Activated CD4-positive, CD25-positive, alpha-beta regulatory T cell treated with anti-CD3 and anti-CD28 coated beads, Interleukin-2, amount 50 U/mL, for 72 hours (primary cell): ENCODE measurements at regions not wholly inside any gene's neighbourhood (a gene's known extent, or its start where the extent isn't known, plus 50 kb on each side); places are given as distances from the start of the nearest gene placed in this dataset.

Source experiments
- DNase-seq: peaks from one replicate; pipeline ENCODE4 v3.0.0; 2021

- DNase-seq = no peak
These were observed 412.2 kb downstream of the MATN1 start for GRCh38 chr1:30310966-30311742.

- no peak for DNase-seq
These were observed 416.2 kb downstream of the MATN1 start for GRCh38 chr1:30307182-30307581.

GRCh38 chr1:30305519-30305918, 417.9 kb downstream of the MATN1 start:
- no peak for DNase-seq

GRCh38 chr1:30305061-30305460, 418.3 kb downstream of the MATN1 start:
- no peak for DNase-seq

- DNase-seq = no peak
These were observed 419.3 kb downstream of the MATN1 start for GRCh38 chr1:30304080-30304479.

GRCh38 chr1:30303387-30303786, 420.0 kb downstream of the MATN1 start:
- DNase-seq = no peak

GRCh38 chr1:30302858-30303257, 420.5 kb downstream of the MATN1 start:
- DNase-seq = no peak

- no peak for DNase-seq
These were observed 422.7 kb downstream of the MATN1 start for GRCh38 chr1:30300669-30301068.

GRCh38 chr1:30299393-30299792, 424.0 kb downstream of the MATN1 start:
- no peak for DNase-seq

- DNase-seq = no peak
These were observed 427.7 kb downstream of the MATN1 start for GRCh38 chr1:30295674-30296073.

GRCh38 chr1:30295266-30295665, 428.1 kb downstream of the MATN1 start:
- no peak for DNase-seq

- no peak for DNase-seq
These were observed 428.9 kb downstream of the MATN1 start for GRCh38 chr1:30294508-30294907.

- no peak for DNase-seq
These were observed 430.9 kb downstream of the MATN1 start for GRCh38 chr1:30292451-30292850.

- no peak for DNase-seq
These were observed 431.9 kb downstream of the MATN1 start for GRCh38 chr1:30291526-30291925.

GRCh38 chr1:30290581-30290980, 432.8 kb downstream of the MATN1 start:
- DNase-seq = no peak

GRCh38 chr1:30287976-30288375, 435.4 kb downstream of the MATN1 start:
- DNase-seq = no peak

- no peak for DNase-seq
These were observed 436.2 kb downstream of the MATN1 start for GRCh38 chr1:30286988-30287839.

- no peak for DNase-seq
These were observed 437.0 kb downstream of the MATN1 start for GRCh38 chr1:30286241-30286987.

GRCh38 chr1:30285501-30285932, 437.9 kb downstream of the MATN1 start:
- DNase-seq = no peak

- no peak for DNase-seq
These were observed 438.5 kb downstream of the MATN1 start for GRCh38 chr1:30284728-30285475.

GRCh38 chr1:30284226-30284625, 439.2 kb downstream of the MATN1 start:
- DNase-seq = no peak

GRCh38 chr1:30283199-30283962, 440.0 kb downstream of the MATN1 start:
- no peak for DNase-seq
